Uterus (tissue), 2 donors: ENCODE measurements at regions not wholly inside any gene's neighbourhood (a gene's known extent, or its start where the extent isn't known, plus 50 kb on each side); places are given as distances from the start of the nearest gene placed in this dataset.

Experiments used
- POLR2A ChIP-seq, 2 donors: fragments of 450-650 bp; IDR thresholded peaks; one replicate each; pipeline ENCODE4 v1.6.1; 2016; ENCODE audit warnings: antibody characterized with exemption in 2 of 2, mild to moderate bottlenecking in 1 of 2, moderate library complexity in 1 of 2
- TF ChIP-seq, protein P1 (sequence below), 4 experiments: fragments of 200-600 bp in 2 of 4; fragments of 450-650 bp in 2 of 4; sonication (generic) in 2 of 4; IDR thresholded peaks; one replicate each; pipeline ENCODE4 v1.5.1; 2016 to 2019; ENCODE audit warnings: antibody characterized with exemption in 4 of 4, mild to moderate bottlenecking in 2 of 4, moderate library complexity in 1 of 4

GRCh38 chr10:10165415-10165814 is 852.3 kb upstream of the CELF2 start:
- TF ChIP-seq, protein P1, sequence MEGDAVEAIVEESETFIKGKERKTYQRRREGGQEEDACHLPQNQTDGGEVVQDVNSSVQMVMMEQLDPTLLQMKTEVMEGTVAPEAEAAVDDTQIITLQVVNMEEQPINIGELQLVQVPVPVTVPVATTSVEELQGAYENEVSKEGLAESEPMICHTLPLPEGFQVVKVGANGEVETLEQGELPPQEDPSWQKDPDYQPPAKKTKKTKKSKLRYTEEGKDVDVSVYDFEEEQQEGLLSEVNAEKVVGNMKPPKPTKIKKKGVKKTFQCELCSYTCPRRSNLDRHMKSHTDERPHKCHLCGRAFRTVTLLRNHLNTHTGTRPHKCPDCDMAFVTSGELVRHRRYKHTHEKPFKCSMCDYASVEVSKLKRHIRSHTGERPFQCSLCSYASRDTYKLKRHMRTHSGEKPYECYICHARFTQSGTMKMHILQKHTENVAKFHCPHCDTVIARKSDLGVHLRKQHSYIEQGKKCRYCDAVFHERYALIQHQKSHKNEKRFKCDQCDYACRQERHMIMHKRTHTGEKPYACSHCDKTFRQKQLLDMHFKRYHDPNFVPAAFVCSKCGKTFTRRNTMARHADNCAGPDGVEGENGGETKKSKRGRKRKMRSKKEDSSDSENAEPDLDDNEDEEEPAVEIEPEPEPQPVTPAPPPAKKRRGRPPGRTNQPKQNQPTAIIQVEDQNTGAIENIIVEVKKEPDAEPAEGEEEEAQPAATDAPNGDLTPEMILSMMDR (IDR thresholded peaks at IDR 0.05) = no peak
- no peak for TF ChIP-seq POLR2A (IDR thresholded peaks at IDR 0.05)
